Subcutaneous abdominal adipose tissue (tissue), 5 donors: ENCODE measurements at regions not wholly inside any gene's neighbourhood (a gene's known extent, or its start where the extent isn't known, plus 50 kb on each side); places are given as distances from the start of the nearest gene placed in this dataset.

ENCODE experiments used
- H3K27ac ChIP-seq: one replicate; pipeline ENCODE4 v1.7.0; 2013; ENCODE audit warnings: low read depth, mild to moderate bottlenecking, inconsistent platforms, low read length, moderate library complexity
- H3K27me3 ChIP-seq, 5 donors: one replicate each; pipeline ENCODE4 v1.7.0; 2013; ENCODE audit warnings: low read length in 5 of 5, inconsistent platforms in 1 of 5; ENCODE audit not compliant: control insufficient read depth in 5 of 5, insufficient read depth in 4 of 5
- H3K36me3 ChIP-seq, 5 donors: one replicate each; pipeline ENCODE4 v1.7.0; 2013; ENCODE audit warnings: low read length in 5 of 5; ENCODE audit not compliant: control insufficient read depth in 5 of 5, insufficient read depth in 5 of 5
- H3K4me1 ChIP-seq, 5 donors: one replicate each; pipeline ENCODE4 v1.7.0; 2013; ENCODE audit warnings: low read length in 5 of 5, mild to moderate bottlenecking in 3 of 5, moderate library complexity in 1 of 5; ENCODE audit not compliant: control insufficient read depth in 5 of 5, insufficient read depth in 5 of 5
- H3K4me3 ChIP-seq, 5 donors: one replicate each; pipeline ENCODE4 v1.7.0; 2013; ENCODE audit warnings: low read length in 5 of 5, low read depth in 1 of 5
- H3K9ac ChIP-seq, 5 donors: one replicate each; pipeline ENCODE4 v1.7.0; 2013; ENCODE audit warnings: low read length in 5 of 5, mild to moderate bottlenecking in 4 of 5, moderate library complexity in 3 of 5
- H3K9me3 ChIP-seq, 5 donors: one replicate each; pipeline ENCODE4 v1.7.0; 2013; ENCODE audit warnings: low read length in 5 of 5; ENCODE audit not compliant: control insufficient read depth in 5 of 5
- donor health status: healthy.
- donor health status: healthy.
- donor health status: healthy.
- donor health status: healthy.
- donor health status: healthy.

- H3K27ac ChIP-seq: no peak overlapping the region
- peaks cover 0 to 2% (median 0%) of the 10 kb centered on the region in 5 donors for H3K27me3 ChIP-seq
- no peak overlapping the region for H3K9ac ChIP-seq
Observed at GRCh38 chr1:101683561-101683960, 313.2 kb downstream of the OLFM3 start.

DNA sequence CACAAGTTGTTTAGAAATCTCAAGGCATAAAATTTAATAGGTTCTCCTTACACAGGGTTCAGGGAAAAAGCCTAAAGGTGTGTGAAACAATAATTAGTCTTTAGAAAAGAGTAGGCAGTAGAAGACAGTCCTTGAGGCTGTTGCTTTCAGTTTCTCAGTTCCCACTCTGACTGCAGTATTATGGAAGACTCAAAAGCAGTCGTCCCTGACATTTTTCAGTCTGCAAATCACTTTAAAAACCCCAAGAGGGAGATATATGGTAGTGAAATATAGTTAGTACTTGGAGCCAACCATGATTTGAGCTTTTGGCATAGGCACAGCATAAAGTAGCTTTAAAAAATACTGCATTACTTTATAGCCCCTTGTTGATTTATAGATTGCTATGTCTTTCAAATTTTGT, 299.7 kb downstream of the OLFM3 start:
- no peak overlapping the region for H3K9ac ChIP-seq
- H3K27me3 ChIP-seq: no peaks in the 10 kb centered on the region
- H3K9me3 ChIP-seq: no peaks in the 10 kb centered on the region
- H3K27ac ChIP-seq: no peak overlapping the region
- H3K4me1 ChIP-seq: no peaks in the 10 kb centered on the region
- no peaks in the 10 kb centered on the region for H3K36me3 ChIP-seq
- H3K4me3 ChIP-seq: no peak overlapping the region

More at GRCh38 chr1:101683561-101683960, 313.2 kb downstream of the OLFM3 start:
- H3K9me3 ChIP-seq: no peaks in the 10 kb centered on the region
- H3K4me1 ChIP-seq: no peaks in the 10 kb centered on the region
- no peak overlapping the region for H3K4me3 ChIP-seq
- no peaks in the 10 kb centered on the region for H3K36me3 ChIP-seq

DNA sequence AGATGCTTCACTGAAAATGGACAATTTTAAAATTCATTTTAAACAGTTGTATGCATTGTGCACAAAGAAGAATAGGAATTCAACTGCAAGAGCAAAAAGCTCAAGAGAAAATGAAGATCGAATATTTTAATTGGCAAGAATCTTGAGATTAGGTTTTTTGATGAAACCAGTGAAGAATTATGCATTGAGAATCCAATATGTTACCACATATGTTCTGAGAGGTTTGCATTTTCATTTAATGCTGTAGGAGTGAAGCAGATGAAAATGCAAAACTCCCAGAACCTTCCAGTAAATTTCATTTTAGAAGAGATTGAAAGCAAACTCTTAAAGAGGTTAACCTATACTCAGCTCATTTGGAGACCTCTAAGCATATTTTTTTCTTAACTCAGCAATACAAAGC, 298.0 kb downstream of the OLFM3 start:
- Histone ChIP-seq H3K27ac (no peak overlapping the region), H3K9ac (no peak overlapping the region), H3K4me3 (no peak overlapping the region), H3K4me1 (no peaks in the 10 kb centered on the region), H3K9me3 (no peaks in the 10 kb centered on the region), H3K27me3 (no peaks in the 10 kb centered on the region), H3K36me3 (no peaks in the 10 kb centered on the region)

- Histone ChIP-seq H3K9me3 (no peaks in the 10 kb centered on the region), H3K27me3 (no peaks in the 10 kb centered on the region), H3K9ac (no peak overlapping the region), H3K27ac (no peak overlapping the region), H3K36me3 (no peaks in the 10 kb centered on the region), H3K4me1 (no peaks in the 10 kb centered on the region), H3K4me3 (no peak overlapping the region)
Observed at GRCh38 chr1:101704895-101705294, 291.8 kb downstream of the OLFM3 start.

GRCh38 chr1:101706366-101706765, 290.4 kb downstream of the OLFM3 start:
- H3K4me1 ChIP-seq: no peaks in the 10 kb centered on the region
- no peaks in the 10 kb centered on the region for H3K9me3 ChIP-seq
- no peak overlapping the region for H3K4me3 ChIP-seq
- no peak overlapping the region for H3K9ac ChIP-seq
- no peaks in the 10 kb centered on the region for H3K27me3 ChIP-seq
- H3K36me3 ChIP-seq: no peaks in the 10 kb centered on the region
- H3K27ac ChIP-seq: no peak overlapping the region

DNA sequence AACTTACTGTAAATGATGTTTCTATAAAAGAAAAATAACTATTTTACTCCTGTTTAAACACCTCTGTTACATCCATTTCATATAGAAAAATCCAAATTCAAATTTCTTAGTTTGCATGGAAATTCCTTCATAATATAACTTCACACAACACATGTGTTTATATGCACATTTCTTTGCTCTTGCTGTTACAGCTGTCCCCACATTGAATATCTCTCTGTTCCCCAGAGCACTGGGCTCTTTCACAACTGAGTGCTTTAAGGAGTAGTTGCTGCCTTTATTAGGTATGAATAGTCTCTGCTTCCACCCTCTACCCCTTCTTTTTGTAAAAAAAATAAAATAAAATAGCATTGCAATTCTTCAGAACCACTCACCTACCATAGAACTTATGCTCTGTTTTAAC, 287.0 kb downstream of the OLFM3 start:
- H3K9ac ChIP-seq: no peak overlapping the region
- H3K27me3 ChIP-seq: no peaks in the 10 kb centered on the region
- H3K9me3 ChIP-seq: no peaks in the 10 kb centered on the region
- no peak overlapping the region for H3K27ac ChIP-seq
- no peak overlapping the region for H3K4me3 ChIP-seq
- H3K4me1 ChIP-seq: no peaks in the 10 kb centered on the region
- H3K36me3 ChIP-seq: no peaks in the 10 kb centered on the region

DNA sequence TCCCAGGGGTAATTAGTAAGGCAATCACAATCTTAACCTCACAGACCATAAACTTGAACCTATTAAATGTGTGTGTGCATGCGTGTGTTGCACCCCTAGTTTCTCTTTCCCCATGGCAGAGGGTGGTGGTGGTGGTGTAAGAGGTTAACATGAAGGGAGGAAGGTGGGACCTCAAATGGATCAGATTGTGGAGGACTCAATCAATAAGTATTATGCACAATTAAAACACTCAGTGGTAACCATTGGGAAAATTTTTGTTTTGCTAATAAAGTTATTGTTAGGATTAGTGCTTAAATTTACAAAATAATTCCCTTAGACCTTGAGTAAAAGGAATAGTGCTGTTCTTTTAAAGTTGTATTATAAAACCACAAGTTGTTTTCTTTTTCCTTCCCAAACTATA, 283.0 kb downstream of the OLFM3 start:
- Histone ChIP-seq H3K4me1 (no peaks in the 10 kb centered on the region), H3K36me3 (no peaks in the 10 kb centered on the region), H3K4me3 (no peak overlapping the region), H3K27me3 (no peaks in the 10 kb centered on the region), H3K9ac (no peak overlapping the region), H3K9me3 (no peaks in the 10 kb centered on the region), H3K27ac (no peak overlapping the region)

GRCh38 chr1:101723415-101723814, 273.3 kb downstream of the OLFM3 start:
- Histone ChIP-seq H3K4me1 (no peaks in the 10 kb centered on the region), H3K27me3 (no peaks in the 10 kb centered on the region), H3K4me3 (no peak overlapping the region), H3K36me3 (no peaks in the 10 kb centered on the region), H3K27ac (no peak overlapping the region), H3K9me3 (no peaks in the 10 kb centered on the region), H3K9ac (no peak overlapping the region)

DNA sequence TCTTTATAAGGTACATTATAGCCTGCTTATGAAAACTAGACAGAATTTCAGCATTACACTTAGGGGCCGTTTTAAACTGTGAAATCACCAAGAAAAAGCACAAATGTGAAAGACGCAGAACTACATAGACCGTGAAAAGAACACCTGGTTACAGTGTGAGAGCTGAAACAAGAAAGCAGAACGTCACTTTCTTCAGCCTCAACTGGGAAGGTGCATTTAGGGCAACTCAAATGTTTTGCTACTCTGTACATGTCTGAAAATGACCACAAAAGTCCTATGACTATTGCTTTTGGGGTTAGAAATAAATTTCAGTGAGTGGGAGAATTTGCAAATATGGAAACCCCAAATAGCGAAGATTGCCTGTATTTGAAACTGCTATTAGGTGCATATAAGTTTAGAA, 268.7 kb downstream of the OLFM3 start:
- H3K27me3 ChIP-seq: peaks cover 0 to 2% (median 0%) of the 10 kb centered on the region in 5 donors
- no peaks in the 10 kb centered on the region for H3K36me3 ChIP-seq
- no peak overlapping the region for H3K4me3 ChIP-seq
- no peaks in the 10 kb centered on the region for H3K9me3 ChIP-seq
- no peak overlapping the region for H3K27ac ChIP-seq
- no peaks in the 10 kb centered on the region for H3K4me1 ChIP-seq
- H3K9ac ChIP-seq: no peak overlapping the region

DNA sequence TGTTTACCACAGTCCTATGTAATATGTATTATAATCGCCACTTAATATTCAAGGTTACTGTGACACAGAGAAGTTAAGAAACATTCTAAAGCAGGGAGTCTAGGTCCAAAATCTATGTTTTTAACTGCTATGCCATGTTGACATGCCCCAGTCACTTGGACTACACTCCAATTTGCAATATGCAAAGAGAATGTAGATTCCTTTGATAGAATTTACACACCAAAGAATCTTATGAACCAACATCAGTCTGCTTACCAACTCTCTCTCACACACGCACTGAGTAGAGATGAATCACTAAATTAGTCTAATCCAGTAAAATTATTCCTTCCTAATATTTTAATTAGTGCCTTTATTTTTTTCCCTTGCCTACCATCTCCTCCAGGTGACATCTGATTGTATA, 266.2 kb downstream of the OLFM3 start:
- Histone ChIP-seq H3K9ac (no peak overlapping the region), H3K4me1 (no peaks in the 10 kb centered on the region), H3K4me3 (no peak overlapping the region), H3K9me3 (no peaks in the 10 kb centered on the region), H3K27ac (no peak overlapping the region), H3K27me3 (peaks cover 0 to 2% (median 0%) of the 10 kb centered on the region in 5 donors), H3K36me3 (no peaks in the 10 kb centered on the region)

DNA sequence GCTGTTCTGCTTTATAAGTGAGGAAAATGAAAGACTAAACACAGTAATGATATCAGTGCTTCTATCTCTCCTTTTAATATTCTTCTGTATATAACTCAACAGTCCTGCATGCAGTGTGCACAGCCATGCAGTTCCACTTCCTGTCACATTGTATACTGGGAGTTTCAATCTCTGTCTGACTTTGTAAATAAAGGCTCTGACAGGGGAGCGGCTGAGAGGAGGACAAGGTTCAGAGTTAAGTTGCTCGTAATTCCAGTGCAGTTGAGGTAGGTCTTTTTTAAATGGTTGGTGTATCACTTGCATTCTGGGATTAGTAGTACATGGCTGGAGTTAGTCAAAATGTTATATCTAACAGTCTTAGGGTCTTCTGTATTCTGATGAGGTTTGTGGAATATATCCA, 264.5 kb downstream of the OLFM3 start:
- peaks cover 0 to 2% (median 0%) of the 10 kb centered on the region in 5 donors for H3K27me3 ChIP-seq
- no peaks in the 10 kb centered on the region for H3K9me3 ChIP-seq
- no peak overlapping the region for H3K27ac ChIP-seq
- no peaks in the 10 kb centered on the region for H3K4me1 ChIP-seq
- H3K9ac ChIP-seq: no peak overlapping the region
- H3K36me3 ChIP-seq: no peaks in the 10 kb centered on the region
- no peak overlapping the region for H3K4me3 ChIP-seq
